ENCODE measurements at regions not wholly inside any gene's neighbourhood (a gene's known extent, or its start where the extent isn't known, plus 50 kb on each side); places are given as distances from the start of the nearest gene placed in this dataset.

DNA sequence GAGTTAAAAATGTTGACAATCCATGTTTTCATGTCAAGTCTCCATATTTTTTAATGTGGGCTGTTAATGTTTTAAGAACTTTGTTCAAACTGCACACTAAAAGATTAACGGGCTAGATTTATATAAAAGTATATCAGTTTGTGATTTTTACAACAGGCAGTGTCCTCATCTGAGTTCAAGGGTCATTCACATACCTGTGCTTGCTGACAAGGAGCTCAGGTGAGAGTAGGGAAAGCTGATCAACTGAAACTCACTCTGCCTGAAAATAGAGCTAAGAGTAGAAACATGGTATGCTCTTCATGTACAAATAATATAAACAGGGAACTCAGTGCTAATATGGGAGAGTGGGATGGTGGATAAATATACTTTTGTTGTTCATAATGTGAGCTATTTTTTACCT lies 102.3 kb upstream of the DKK2 start:
- TF ChIP-seq, protein P1, sequence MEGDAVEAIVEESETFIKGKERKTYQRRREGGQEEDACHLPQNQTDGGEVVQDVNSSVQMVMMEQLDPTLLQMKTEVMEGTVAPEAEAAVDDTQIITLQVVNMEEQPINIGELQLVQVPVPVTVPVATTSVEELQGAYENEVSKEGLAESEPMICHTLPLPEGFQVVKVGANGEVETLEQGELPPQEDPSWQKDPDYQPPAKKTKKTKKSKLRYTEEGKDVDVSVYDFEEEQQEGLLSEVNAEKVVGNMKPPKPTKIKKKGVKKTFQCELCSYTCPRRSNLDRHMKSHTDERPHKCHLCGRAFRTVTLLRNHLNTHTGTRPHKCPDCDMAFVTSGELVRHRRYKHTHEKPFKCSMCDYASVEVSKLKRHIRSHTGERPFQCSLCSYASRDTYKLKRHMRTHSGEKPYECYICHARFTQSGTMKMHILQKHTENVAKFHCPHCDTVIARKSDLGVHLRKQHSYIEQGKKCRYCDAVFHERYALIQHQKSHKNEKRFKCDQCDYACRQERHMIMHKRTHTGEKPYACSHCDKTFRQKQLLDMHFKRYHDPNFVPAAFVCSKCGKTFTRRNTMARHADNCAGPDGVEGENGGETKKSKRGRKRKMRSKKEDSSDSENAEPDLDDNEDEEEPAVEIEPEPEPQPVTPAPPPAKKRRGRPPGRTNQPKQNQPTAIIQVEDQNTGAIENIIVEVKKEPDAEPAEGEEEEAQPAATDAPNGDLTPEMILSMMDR (IDR thresholded peaks at IDR 0.05), result no peak
- ATAC-seq (ENCODE audit: low FRiP score), result no peak
- no peak for DNase-seq (ENCODE audit: low spot score)

DNA sequence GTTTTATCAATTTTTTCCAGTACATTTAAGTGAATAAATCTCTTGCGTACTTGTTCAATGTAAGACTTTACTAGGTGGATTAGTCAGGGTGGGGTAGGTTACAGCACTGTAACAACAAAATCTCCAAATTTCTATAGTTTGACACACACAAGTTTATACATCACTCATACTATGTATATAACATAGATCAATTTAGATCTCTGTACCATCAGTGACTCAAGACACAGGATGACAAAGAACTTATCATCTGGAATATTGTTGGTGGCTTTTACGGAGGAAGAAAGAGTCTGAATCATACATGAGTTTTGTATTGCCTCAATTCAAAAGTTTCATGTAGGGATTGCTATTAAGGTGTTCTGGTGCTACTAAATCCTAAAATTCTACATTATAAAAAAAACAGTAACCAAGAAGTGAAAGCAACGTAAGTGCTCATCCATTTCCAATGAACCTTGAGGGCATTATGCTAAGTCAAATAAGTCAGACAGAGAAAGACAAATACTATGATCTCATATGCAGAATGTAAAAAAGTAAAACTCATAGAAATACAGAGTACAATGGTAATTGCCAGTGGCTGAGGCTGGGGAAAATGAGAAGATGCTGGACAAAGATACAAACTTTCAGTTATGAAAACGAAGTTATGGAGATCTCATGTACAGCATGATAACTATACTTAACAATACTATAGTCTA lies 98.0 kb upstream of the DKK2 start:
- DNase-seq (ENCODE audit: low spot score) (no peak), ATAC-seq (ENCODE audit: low FRiP score) (no peak)
- TF ChIP-seq, protein P1 (IDR thresholded peaks at IDR 0.05), result no peak

DNA sequence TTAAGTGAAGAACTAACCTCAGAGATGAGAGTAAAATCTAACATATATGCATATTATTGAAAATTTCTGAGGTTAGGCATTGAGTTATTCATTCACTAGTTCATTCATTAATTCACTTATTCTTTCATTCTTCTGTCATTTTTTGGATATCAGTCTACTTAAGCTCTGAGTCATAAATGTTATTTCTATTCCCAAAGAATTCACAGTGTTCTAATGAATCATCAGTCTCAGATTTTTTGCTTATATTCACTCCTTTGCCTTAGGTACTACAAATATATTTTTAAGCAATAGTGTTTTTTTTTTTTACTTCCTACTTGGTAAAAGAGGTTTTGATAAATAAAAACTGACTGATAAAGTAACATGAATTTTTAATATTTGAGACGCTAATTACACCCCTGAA lies 95.2 kb upstream of the DKK2 start:
- TF ChIP-seq, protein P1 (IDR thresholded peaks at IDR 0.05), result no peak
- DNase-seq (ENCODE audit: low spot score) (no peak), ATAC-seq (ENCODE audit: low FRiP score) (no peak)

DNA sequence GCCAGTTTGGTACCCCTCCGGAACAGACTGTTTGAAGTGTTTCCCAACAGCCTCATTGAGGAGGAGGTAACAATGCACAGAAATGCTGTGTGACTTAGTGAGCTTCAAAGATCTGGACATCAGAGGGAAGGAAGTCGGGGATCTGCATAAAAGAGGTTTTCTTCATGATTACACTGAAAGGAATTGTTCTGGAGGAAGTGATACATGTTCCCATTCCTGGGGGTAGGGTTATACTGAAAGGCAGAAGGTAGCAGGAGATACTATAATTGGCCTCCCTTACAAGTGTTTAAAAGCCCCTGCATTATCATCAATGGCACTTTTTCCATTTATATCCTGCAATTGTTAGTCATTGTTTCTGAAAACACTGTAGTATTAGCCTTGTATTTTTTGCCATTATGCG lies 94.0 kb upstream of the DKK2 start:
- ATAC-seq (ENCODE audit: low FRiP score) (no peak), DNase-seq (ENCODE audit: low spot score) (no peak)
- TF ChIP-seq, protein P1 (IDR thresholded peaks at IDR 0.05), result no peak

DNA sequence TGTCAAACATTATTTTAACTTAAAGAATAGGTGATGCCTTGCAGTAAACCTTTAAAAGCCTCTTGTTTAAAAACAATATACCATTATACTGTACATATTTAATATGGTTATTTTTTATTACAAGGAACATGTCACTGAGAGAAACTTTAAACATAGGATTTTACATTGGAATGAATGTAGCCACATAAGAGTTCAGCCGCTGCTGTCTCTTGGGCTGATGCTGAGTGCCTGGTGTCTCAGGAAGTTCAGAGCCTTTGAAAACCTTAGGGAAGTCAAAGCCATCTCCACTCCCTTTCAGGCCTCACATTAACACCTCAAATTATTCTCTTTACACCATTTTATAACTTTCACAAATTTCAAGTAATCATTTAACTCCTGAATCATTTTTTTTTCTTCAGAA lies 93.5 kb upstream of the DKK2 start:
- no peak for ATAC-seq (ENCODE audit: low FRiP score)

DNA sequence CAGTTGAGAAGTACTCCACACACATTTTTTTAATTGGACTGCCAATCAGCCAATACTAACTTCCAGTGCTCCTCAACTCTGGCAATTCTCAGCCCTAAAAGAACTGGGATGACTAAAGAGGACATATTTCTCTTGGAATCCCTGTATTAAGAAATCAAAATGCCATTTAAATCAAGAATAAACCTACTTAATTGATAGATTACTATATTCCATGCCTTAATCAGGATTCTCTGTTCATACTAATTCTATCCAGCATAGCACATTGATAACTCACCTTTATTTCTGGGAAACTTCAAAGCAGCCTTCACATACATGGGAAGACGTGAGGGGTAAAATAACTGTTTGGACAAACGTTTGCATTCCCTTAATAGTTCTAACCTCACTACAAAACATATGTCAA lies 93.0 kb upstream of the DKK2 start:
- TF ChIP-seq, protein P1 (IDR thresholded peaks at IDR 0.05), result no peak

More for the DNA sequence above, 93.5 kb upstream of the DKK2 start:
- no peak for DNase-seq (ENCODE audit: low spot score)
- TF ChIP-seq, protein P1 (IDR thresholded peaks at IDR 0.05), result no peak

DNA sequence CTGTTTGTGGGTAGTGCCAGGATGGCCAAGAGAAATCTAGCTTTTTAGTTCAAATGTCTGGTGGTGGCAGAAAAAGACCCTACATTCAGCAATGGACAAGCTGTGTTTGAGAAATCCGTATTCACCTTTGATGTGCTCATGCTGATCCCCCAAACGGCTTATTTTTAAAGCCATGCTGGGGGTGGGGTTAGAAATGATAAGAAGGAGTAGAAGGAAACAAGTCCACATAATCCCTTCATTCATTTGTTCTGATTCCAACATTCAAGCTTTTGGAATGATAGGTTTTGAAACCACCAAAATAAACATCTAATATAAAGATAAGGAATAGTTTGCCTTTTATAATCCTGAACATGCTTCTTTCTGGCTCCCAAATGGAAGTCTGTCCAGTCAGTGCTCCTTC lies 92.0 kb upstream of the DKK2 start:
- TF ChIP-seq, protein P1 (IDR thresholded peaks at IDR 0.05), result no peak
- ATAC-seq (ENCODE audit: low FRiP score) (no peak), DNase-seq (ENCODE audit: low spot score) (no peak)

More for the DNA sequence above, 93.0 kb upstream of the DKK2 start:
- DNase-seq (ENCODE audit: low spot score) (no peak), ATAC-seq (ENCODE audit: low FRiP score) (no peak)
